ENCODE measurements at regions not wholly inside any gene's neighbourhood (a gene's known extent, or its start where the extent isn't known, plus 50 kb on each side); places are given as distances from the start of the nearest gene placed in this dataset.

- TF ChIP-seq, protein P1, sequence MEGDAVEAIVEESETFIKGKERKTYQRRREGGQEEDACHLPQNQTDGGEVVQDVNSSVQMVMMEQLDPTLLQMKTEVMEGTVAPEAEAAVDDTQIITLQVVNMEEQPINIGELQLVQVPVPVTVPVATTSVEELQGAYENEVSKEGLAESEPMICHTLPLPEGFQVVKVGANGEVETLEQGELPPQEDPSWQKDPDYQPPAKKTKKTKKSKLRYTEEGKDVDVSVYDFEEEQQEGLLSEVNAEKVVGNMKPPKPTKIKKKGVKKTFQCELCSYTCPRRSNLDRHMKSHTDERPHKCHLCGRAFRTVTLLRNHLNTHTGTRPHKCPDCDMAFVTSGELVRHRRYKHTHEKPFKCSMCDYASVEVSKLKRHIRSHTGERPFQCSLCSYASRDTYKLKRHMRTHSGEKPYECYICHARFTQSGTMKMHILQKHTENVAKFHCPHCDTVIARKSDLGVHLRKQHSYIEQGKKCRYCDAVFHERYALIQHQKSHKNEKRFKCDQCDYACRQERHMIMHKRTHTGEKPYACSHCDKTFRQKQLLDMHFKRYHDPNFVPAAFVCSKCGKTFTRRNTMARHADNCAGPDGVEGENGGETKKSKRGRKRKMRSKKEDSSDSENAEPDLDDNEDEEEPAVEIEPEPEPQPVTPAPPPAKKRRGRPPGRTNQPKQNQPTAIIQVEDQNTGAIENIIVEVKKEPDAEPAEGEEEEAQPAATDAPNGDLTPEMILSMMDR (IDR thresholded peaks at IDR 0.05) = no peak
- TF ChIP-seq POLR2A (IDR thresholded peaks at IDR 0.05) = no peak
Measured at GRCh38 chr4:67375291-67375690, 170.0 kb downstream of the CENPC start.
